ENCODE measurements at regions not wholly inside any gene's neighbourhood (a gene's known extent, or its start where the extent isn't known, plus 50 kb on each side); places are given as distances from the start of the nearest gene placed in this dataset.

GRCh38 chr3:95418251-95418650 is 1355.4 kb downstream of the NSUN3 start:
- DNase-seq, result no peak

- no peak for DNase-seq
Observed at GRCh38 chr3:95424279-95424678, 1361.4 kb downstream of the NSUN3 start.

GRCh38 chr3:95434491-95434890 is 1371.6 kb downstream of the NSUN3 start:
- no peak for DNase-seq

- no peak for DNase-seq
Observed at GRCh38 chr3:95437409-95437808, 1374.5 kb downstream of the NSUN3 start.

- no peak for DNase-seq
Observed at GRCh38 chr3:95438274-95438673, 1375.4 kb downstream of the NSUN3 start.

GRCh38 chr3:95442766-95443165 is 1371.6 kb upstream of the EPHA6 start:
- no peak for DNase-seq

- no peak for DNase-seq
Observed at GRCh38 chr3:95449841-95450240, 1364.6 kb upstream of the EPHA6 start.

GRCh38 chr3:95453242-95453641 is 1361.2 kb upstream of the EPHA6 start:
- DNase-seq, result no peak

- DNase-seq, result no peak
Observed at GRCh38 chr3:95456835-95457234, 1357.6 kb upstream of the EPHA6 start.

GRCh38 chr3:95459706-95460105 is 1354.7 kb upstream of the EPHA6 start:
- no peak for DNase-seq

- no peak for DNase-seq
Observed at GRCh38 chr3:95460274-95460673, 1354.1 kb upstream of the EPHA6 start.

- no peak for DNase-seq
Observed at GRCh38 chr3:95462161-95462560, 1352.2 kb upstream of the EPHA6 start.

GRCh38 chr3:95464346-95464745 is 1350.0 kb upstream of the EPHA6 start:
- DNase-seq, result no peak

GRCh38 chr3:95468331-95468730 is 1346.1 kb upstream of the EPHA6 start:
- no peak for DNase-seq

GRCh38 chr3:95474338-95474737 is 1340.1 kb upstream of the EPHA6 start:
- no peak for DNase-seq

GRCh38 chr3:95476534-95476933 is 1337.9 kb upstream of the EPHA6 start:
- no peak for DNase-seq

GRCh38 chr3:95506174-95506573 is 1308.2 kb upstream of the EPHA6 start:
- no peak for DNase-seq

- no peak for DNase-seq
Observed at GRCh38 chr3:95508124-95508523, 1306.3 kb upstream of the EPHA6 start.

- no peak for DNase-seq
Observed at GRCh38 chr3:95511828-95512227, 1302.6 kb upstream of the EPHA6 start.

- no peak for DNase-seq
Observed at GRCh38 chr3:95514260-95514659, 1300.1 kb upstream of the EPHA6 start.

GRCh38 chr3:95521396-95521795 is 1293.0 kb upstream of the EPHA6 start:
- no peak for DNase-seq

- DNase-seq, result no peak
Observed at GRCh38 chr3:95522449-95522848, 1291.9 kb upstream of the EPHA6 start.

GRCh38 chr3:95539950-95540483 is 1274.4 kb upstream of the EPHA6 start:
- no peak for DNase-seq

GRCh38 chr3:95565502-95565901 is 1248.9 kb upstream of the EPHA6 start:
- no peak for DNase-seq

- DNase-seq, result no peak
Observed at GRCh38 chr3:95567346-95567745, 1247.0 kb upstream of the EPHA6 start.

GRCh38 chr3:95586754-95587153 is 1227.6 kb upstream of the EPHA6 start:
- DNase-seq, result no peak
